ENCODE measurements at regions not wholly inside any gene's neighbourhood (a gene's known extent, or its start where the extent isn't known, plus 50 kb on each side); places are given as distances from the start of the nearest gene placed in this dataset.

GRCh38 chr2:35794796-35795450 is 560.7 kb upstream of the CRIM1 start:
- TF ChIP-seq EZH2phosphoT487 (IDR thresholded peaks at IDR 0.05; ENCODE audit: borderline replicate concordance, low read length): no peak
- TF ChIP-seq CTCF (IDR thresholded peaks at IDR 0.05; ENCODE audit: low read depth, low read length, poor library complexity, severe bottlenecking): no peak
